GM19467 (cell line): ENCODE measurements at regions not wholly inside any gene's neighbourhood (a gene's known extent, or its start where the extent isn't known, plus 50 kb on each side); places are given as distances from the start of the nearest gene placed in this dataset.

Experiments used
- ATAC-seq: cut with Tn5 transposase; IDR thresholded peaks from one replicate; pipeline ENCODE4 v1.9.1; 2021; ENCODE audit warnings: mild to moderate bottlenecking, moderate library complexity; ENCODE audit not compliant: unreplicated experiment

DNA sequence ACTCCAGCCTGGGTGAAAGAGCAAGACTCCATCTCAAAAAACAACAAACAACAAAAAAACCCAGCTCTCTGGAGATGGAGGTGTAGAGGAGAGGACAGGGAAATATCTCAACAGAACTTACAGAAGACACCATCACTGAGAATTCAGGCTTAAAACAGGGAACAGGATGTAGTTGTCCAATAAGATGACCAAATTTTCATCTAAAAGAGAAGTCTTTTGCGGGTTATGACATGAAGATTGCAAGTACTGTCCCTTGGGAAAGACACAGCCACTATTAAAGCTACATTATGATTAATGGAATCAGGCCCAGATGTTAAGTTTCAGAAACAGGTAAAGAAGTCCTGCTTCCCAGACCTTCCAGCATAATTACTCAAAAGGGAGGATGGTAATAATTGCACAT, 235.2 kb upstream of the NRP1 start:
- ATAC-seq = no peak

DNA sequence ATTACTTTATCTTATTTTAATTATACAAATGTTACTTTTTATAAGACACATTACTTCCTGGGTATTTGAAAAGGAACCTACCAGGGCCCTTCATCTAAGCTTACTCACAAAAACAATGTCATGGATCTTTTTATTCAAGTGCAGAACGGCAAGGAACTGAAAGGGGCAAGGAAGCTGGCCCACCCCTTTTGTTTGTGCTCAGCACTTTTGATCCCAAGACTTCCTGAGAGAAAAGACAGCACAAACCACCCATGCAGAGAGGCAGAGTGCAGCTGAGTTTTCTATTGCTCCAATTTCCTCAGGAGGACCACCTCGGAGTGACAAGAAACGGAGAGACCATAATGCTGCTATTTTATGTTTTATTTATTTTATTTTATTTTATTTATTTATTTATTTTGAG, 232.0 kb upstream of the NRP1 start:
- ATAC-seq = no peak

DNA sequence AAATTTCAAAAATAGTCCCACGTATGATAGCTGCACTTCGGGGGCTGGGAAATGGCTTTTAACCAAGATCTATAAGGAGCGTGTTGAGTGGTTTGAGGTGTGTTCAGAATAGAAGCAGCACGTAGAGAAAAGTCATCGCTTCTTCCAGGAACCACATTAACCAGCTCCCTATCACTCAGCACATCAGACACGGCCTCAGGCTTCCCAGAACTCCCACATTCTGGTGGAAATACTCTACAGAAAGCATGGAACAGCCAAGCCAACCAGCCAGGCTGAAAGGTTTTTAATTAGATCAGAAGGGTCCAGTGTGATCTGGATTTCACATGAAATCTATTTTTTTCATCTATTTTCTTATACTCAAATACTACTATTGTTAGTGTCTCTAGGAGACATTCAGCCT, 231.5 kb upstream of the NRP1 start:
- ATAC-seq = no peak

GRCh38 chr10:33565231-33565630, 230.8 kb upstream of the NRP1 start:
- no peak for ATAC-seq

- ATAC-seq = no peak
These were observed 224.6 kb upstream of the NRP1 start for GRCh38 chr10:33559105-33559504.

GRCh38 chr10:33557313-33557712, 222.8 kb upstream of the NRP1 start:
- no peak for ATAC-seq

GRCh38 chr10:33556620-33557019, 222.2 kb upstream of the NRP1 start:
- no peak for ATAC-seq

DNA sequence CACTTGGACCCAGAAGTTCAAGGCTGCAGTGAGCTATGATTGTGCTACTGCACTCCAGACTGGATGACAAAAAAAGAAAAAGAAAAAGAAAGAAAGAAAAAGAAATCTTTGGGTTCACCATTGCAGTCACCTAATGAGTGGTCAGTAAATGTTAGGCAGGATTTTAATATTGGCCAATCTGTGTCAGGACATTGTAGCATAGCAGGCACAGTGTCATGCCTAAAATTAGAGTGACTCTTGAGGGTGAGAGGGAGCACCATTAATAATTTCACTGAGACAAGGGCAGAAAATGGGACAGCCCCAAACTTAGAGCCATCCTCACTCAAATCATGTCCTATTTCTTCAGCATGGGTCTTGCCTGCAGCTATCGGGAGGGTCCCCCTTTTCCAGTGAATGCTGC, 221.6 kb upstream of the NRP1 start:
- ATAC-seq = no peak

DNA sequence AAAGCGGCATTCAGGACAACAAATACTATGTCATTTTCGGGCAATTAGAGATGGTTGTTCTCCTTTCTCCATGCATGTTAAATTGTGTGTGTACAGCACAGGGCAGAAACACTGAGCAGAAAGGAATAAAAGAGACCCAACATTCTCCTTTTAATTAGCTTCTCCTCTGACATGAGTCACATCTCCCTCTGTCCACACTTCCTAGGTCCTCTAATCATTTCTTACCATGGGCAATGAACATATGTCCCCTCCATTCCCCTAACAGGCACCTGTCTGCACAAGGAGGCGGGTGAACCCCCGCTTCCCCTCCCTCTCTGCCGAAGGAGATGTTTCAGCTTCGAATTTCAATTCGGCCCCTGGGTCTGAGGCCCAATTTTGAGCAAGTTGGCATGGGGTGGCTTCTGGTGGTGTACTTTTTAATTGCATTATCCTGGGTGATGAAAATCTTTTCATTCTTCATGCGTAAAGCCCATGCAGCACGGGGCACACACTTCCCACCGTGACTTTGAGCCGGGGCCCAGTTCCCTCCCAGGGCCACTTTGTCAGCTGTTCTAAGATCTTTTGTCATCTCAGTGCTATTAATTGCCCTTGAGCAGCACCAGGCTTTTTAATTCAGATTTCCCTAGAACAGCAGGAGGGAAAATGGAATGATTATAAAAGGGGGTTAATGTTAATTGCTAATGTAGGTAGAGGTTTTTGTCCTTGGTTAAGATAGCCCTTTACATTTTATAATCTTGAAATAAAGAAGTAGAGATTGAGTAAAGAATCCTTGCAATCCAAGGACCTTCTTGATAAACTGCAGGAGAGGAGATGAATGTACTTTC, 219.5 kb upstream of the NRP1 start:
- no peak for ATAC-seq

GRCh38 chr10:33552290-33552689, 217.8 kb upstream of the NRP1 start:
- ATAC-seq = no peak

DNA sequence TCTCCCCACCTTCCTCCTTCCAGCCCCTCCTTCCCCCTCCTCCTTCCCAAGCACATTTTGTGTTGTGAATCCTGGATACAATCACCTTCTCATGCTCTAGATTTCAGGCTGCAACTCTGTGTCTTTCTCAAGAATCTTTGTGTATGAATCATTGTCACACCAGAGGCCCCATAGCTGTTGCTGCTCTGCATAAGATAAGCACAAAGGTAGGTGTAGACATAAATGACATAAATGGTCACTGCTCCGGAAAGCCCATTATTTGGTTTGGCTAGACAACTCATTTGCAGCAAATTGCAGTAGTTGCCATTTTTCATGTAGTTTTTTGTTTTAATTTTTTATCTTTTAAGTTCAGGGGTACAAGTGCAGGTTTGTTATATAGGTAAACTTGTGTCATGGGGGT, 216.3 kb upstream of the NRP1 start:
- ATAC-seq = no peak

DNA sequence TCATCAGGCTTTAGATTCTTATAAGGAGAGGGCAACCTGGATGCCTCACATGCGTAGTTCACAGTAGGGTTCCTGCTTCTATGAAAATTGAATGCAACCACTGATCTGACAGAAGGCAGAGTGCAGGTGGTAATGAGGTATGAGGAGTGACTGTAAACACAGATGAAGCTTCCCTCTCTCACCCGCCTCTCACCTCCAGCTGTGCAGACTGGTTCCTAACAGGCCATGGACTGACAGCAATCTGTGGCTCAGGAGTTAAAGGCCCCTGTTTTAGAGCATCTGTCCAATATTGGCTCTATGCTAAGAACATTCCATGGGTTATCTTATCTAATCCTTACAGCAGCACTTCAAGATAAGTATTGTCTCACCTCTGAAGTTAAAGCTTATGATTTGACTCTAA, 213.5 kb upstream of the NRP1 start:
- ATAC-seq = no peak

- ATAC-seq = no peak
These were observed 211.6 kb upstream of the NRP1 start for GRCh38 chr10:33546031-33546430.

- ATAC-seq = no peak
These were observed 208.5 kb upstream of the NRP1 start for GRCh38 chr10:33542752-33543505.

GRCh38 chr10:33539116-33539515, 204.6 kb upstream of the NRP1 start:
- no peak for ATAC-seq

- ATAC-seq = no peak
These were observed 202.6 kb upstream of the NRP1 start for GRCh38 chr10:33537066-33537465.

GRCh38 chr10:33536508-33536907, 202.0 kb upstream of the NRP1 start:
- no peak for ATAC-seq

DNA sequence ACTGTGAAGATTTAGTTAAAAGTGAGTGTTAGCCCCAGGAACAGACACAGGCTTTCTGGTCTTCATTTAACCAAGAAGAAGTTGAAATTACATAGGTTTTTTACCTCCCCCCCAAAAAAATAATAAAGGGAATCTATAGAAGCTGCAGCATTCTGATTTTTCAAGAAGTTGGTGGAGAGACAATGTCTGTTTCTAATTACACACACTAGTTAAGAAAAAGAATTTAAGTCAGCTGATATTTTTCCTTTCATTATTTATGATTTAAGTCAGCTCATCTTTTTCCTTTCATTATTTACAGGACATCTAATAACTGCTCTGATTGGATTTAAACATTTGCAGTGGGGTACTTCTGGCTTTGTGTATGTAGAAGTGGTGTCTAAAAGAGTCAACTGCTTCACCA, 201.4 kb upstream of the NRP1 start:
- ATAC-seq = no peak

DNA sequence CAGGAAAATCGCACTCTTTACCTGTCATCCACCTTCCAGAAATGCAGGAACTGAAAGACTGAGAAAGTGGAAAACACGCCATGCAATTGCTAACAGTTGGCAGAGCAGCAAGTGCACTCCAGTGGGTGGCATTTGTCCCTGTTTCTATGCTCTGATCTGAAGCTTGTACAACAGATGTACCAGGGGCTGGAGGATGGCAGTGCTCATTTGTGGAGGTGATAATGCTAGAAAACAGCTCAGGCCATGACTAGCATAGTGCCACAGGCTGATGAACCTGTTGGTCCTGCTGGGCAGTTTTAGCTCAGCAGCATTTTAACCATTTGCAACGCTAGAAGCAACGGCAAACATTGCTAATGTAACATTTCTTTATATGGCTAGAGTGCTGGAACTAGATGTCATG, 199.9 kb upstream of the NRP1 start:
- no peak for ATAC-seq

DNA sequence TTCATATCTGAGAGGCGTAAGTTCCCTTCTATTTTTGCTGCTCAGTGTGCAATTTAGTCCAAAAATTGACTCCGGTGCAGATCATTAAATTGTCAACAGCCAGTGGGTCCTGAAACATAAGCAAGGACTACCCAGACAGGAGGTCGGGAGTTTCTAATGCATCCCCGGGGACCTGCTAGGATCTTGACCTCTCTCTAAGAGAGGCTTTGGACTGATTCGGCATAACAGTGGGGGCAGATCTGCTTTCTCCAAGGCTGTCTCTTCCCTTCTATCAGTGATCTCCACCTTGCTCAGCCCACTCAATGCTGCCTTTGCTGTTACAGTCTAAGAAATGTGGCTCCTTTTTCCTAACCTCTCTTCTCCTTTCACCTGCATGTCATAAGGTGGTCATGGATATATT, 199.1 kb upstream of the NRP1 start:
- ATAC-seq = no peak

DNA sequence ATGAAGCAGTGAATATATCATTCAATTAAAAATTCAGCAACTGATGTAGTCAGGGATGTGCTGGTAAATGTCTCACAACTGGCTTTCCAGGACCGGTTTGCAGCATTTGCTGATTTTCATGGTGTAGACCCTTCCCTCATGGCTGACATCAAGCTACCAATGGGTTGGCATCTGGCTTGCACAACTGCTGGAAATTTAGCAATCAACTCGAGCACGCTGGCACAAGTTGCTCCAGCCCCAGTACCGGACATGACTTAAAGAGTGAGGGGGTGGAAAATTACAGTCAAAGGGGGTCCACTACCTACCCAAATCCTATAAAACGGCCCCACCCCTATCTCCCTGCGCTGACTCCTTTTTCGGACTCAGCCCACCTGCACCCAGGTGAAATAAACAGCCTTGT, 198.4 kb upstream of the NRP1 start:
- ATAC-seq = no peak

DNA sequence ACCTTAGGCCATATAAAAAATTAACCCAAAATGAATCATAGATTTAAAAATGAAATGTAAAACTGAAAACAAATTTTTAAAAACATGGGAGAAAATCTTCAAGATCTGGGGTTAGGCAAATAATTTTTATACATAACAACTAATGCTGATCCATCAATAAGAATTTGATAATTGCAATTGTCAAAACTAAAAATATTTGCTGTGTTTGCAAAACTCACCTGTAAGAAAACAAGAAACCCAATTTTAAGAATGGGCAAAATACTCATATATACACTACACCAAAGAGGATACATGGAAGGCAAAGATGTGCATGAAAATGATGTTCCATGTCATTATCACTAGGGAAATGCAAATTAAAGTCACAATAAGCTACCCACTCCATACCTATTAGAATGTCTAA, 194.8 kb upstream of the NRP1 start:
- ATAC-seq = no peak
